ENCODE measurements at regions not wholly inside any gene's neighbourhood (a gene's known extent, or its start where the extent isn't known, plus 50 kb on each side); places are given as distances from the start of the nearest gene placed in this dataset.
"Not testable (repeated sequence)": the region's sequence is repeated elsewhere in the genome, so short reads cannot be mapped to it uniquely, and the experiment has no call there.

DNA sequence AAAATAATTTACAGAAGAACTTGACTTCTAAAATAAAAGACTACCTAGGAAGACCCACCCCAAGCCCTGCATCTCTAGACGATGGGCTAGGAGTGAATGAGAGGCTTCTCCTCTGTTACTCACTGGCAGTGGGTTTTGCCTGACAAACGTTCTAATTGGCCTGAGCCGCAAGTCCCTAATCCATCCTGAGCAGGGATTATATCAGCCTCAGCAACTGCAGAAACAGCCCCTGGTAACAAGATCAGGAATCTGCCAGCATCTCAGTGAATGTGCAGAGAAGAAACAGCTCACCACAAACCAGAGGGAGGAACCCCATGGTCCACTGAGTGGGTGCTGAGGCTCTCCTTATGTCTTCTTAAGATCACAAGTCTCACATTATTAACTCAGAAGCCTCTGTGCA is 240.6 kb downstream of the BRINP2 start:
- Histone ChIP-seq H3K27ac (no peak overlapping the region), H3K4me1 (no peaks in the 10 kb centered on the region), H3K36me3 (no peaks in the 10 kb centered on the region), H3K4me3 (no peak overlapping the region), H3K9me3 (no peaks in the 10 kb centered on the region), H3K27me3 (no peaks in the 10 kb centered on the region)
- no peak for DNase-seq (ENCODE audit: extremely low spot score in 2 of 2)
- intact Hi-C loops (cut with DNase I): no loop called here
- TF ChIP-seq POLR2AphosphoS5 (IDR thresholded peaks at IDR 0.05; ENCODE audit: insufficient read depth in 1 of 2, low read depth in 1 of 2) (no peak), POLR2A (IDR thresholded peaks at IDR 0.05) (no peak)
- TF ChIP-seq, protein P1, sequence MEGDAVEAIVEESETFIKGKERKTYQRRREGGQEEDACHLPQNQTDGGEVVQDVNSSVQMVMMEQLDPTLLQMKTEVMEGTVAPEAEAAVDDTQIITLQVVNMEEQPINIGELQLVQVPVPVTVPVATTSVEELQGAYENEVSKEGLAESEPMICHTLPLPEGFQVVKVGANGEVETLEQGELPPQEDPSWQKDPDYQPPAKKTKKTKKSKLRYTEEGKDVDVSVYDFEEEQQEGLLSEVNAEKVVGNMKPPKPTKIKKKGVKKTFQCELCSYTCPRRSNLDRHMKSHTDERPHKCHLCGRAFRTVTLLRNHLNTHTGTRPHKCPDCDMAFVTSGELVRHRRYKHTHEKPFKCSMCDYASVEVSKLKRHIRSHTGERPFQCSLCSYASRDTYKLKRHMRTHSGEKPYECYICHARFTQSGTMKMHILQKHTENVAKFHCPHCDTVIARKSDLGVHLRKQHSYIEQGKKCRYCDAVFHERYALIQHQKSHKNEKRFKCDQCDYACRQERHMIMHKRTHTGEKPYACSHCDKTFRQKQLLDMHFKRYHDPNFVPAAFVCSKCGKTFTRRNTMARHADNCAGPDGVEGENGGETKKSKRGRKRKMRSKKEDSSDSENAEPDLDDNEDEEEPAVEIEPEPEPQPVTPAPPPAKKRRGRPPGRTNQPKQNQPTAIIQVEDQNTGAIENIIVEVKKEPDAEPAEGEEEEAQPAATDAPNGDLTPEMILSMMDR (IDR thresholded peaks at IDR 0.05): no peak

DNA sequence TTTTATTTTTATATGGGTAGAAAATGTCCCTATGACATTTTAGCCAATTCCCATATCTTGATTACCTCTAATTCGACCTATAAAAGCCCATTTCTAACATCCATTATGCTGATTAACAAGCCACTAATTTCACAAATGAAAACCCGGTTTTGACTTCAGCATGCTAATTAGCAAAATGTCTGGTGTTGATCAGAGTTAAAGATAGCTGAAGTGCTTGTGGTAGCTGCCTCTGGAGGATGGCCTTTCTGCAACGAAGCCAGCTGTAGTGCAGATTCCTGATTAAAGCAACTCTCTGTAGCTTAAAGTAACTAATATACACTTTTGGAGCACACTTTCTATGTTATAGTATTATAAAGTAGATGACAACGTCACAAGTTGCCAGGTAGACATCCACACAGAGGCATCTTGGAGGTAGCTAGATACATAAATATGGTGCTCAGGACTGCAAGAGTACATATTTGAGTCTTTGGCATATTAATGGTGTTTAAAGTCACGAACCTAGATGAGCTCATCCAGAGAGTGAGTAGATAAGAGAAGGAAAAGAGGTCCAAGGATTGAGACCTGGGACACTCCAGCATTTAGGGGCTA is 239.5 kb downstream of the BRINP2 start:
- H3K4me1 ChIP-seq: no peaks in the 10 kb centered on the region
- H3K36me3 ChIP-seq: no peaks in the 10 kb centered on the region
- H3K27ac ChIP-seq: no peak overlapping the region
- H3K9me3 ChIP-seq: no peaks in the 10 kb centered on the region
- intact Hi-C loops (cut with DNase I): no loop called here
- H3K4me3 ChIP-seq: no peak overlapping the region
- H3K27me3 ChIP-seq: no peaks in the 10 kb centered on the region
- DNase-seq (ENCODE audit: extremely low spot score in 2 of 2): no peak
- TF ChIP-seq, protein P1 (IDR thresholded peaks at IDR 0.05): no peak
- TF ChIP-seq POLR2AphosphoS5 (IDR thresholded peaks at IDR 0.05; ENCODE audit: insufficient read depth in 1 of 2, low read depth in 1 of 2) (no peak), POLR2A (IDR thresholded peaks at IDR 0.05) (no peak)

DNA sequence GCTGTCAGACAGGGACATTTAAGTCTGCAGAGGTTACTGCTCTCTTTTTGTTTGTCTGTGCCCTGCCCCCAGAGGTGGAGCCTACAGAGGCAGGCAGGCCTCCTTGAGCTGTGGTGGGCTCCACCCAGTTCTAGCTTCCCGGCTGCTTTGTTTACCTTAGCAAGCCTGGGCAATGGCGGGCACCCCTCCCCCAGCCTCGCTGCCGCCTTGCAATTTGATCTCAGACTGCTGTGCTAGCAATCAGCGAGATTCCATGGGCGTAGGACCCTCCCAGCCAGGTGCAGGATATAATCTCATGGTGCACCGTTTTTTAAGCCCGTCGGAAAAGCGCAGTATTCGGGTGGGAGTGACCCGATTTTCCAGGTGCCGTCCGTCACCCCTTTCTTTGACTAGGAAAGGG is 235.6 kb downstream of the BRINP2 start:
- H3K9me3 ChIP-seq: not testable (repeated sequence)

DNA sequence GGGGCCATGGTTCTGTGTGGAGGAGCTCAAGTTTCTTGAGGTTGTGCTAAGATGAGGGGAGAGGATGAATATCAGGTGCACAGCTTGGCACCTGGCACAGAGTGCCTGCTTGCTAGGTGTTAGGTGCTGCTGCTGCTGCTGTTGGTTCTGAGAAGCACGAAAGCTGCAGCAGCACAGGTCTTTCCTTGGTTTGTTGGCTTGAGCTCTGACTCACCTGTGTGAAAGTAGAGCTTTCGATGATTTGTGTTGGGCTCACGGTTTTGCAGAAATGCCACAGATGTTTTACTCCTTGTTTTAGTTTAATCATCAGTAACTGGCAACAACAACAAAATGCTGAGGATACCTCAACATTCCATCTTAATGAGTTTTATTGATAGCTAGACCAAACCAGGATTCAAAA is 221.6 kb downstream of the BRINP2 start:
- TF ChIP-seq POLR2A (IDR thresholded peaks at IDR 0.05): no peak
- H3K4me3 ChIP-seq: no peak overlapping the region

More for the DNA sequence above, 235.6 kb downstream of the BRINP2 start:
- DNase-seq (ENCODE audit: extremely low spot score in 2 of 2); H3K36me3 ChIP-seq; intact Hi-C loops (cut with DNase I); H3K4me1 ChIP-seq; H3K27me3 ChIP-seq; H3K27ac ChIP-seq; H3K4me3 ChIP-seq: not testable (repeated sequence)

DNA sequence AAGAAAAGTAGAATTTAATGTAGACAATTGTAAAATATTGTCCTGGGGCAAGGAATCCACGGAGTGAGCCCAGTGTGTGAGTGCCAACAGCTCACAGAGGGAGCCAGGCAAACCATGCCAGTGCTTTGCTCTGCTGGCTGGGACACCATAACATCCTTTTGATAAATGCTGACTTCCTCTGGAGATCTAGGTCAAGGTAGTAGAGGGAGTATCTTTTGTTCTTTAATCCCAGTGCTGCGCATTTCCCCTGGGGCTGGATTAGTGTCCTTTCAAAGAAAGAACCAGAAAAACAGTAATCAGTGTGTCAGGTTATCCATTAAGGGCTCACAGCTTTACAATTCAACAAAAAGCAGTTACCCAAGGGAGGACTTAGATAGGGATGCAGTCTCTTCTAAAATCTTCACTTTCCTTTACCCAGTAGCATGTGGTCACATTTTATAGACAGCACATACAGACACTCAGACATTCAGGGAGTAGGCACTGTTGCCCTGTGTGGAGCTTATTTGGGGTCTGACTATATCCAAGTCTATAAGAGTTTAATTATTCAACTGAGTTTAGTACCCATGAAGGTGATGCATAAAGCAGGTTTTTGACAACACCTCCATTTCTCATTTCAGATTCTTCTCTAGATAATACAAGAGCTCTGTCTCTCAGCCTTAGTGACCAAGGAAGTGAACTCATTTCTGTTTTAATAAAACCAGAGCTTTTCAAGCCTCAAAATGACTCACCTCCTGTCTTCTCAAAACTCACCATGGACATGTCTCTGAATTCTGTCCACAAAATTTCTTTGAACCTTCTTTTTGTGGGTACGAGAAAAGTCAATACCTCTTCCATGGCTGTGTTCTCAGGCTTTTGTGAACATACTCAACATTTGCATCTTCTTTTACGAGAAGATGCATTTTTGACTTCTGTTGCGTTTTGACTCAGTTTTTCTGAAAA is 215.3 kb downstream of the BRINP2 start:
- TF ChIP-seq POLR2A (IDR thresholded peaks at IDR 0.05): no peak
- TF ChIP-seq, protein P1 (IDR thresholded peaks at IDR 0.05): no peak
- no peak for TF ChIP-seq POLR2AphosphoS5 (IDR thresholded peaks at IDR 0.05; ENCODE audit: insufficient read depth in 1 of 2, low read depth in 1 of 2)
- no peak overlapping the region for H3K27ac ChIP-seq
- H3K4me3 ChIP-seq: no peak overlapping the region
- DNase-seq (ENCODE audit: extremely low spot score in 2 of 2): no peak
- intact Hi-C loops (cut with DNase I): no loop called here
- no peaks in the 10 kb centered on the region for H3K9me3 ChIP-seq
- H3K27me3 ChIP-seq: no peaks in the 10 kb centered on the region
- H3K36me3 ChIP-seq: no peaks in the 10 kb centered on the region
- H3K4me1 ChIP-seq: no peaks in the 10 kb centered on the region

More for the DNA sequence above, 221.6 kb downstream of the BRINP2 start:
- intact Hi-C loops (cut with DNase I): no loop called here
- Histone ChIP-seq H3K9me3 (no peaks in the 10 kb centered on the region), H3K4me1 (no peaks in the 10 kb centered on the region), H3K36me3 (no peaks in the 10 kb centered on the region), H3K27ac (no peak overlapping the region), H3K27me3 (no peaks in the 10 kb centered on the region)
- no peak for DNase-seq (ENCODE audit: extremely low spot score in 2 of 2)

DNA sequence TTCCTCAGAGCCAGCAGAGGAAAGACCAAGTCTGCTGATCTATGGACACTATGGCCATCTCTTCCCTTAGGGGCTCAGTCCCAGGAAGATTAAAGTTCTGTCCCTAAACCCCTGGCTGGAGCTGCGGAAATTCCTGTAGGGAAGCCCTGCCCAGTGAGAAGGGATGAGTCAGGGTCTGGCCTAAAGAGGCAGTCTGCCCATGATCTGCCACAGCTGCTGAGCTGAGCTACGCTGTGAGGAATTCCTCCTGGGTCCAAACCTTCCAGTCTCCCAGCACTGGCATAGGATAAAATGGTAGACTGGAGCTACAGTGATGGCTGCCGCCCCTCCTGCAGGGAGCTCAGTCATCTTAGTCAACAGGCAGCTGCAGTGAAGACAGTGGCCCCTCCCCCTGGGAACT is 213.7 kb downstream of the BRINP2 start:
- intact Hi-C loops (cut with DNase I): no loop called here
- H3K36me3 ChIP-seq: no peaks in the 10 kb centered on the region
- no peaks in the 10 kb centered on the region for H3K4me1 ChIP-seq
- no peak overlapping the region for H3K4me3 ChIP-seq
- H3K9me3 ChIP-seq: no peaks in the 10 kb centered on the region
- H3K27ac ChIP-seq: no peak overlapping the region
- no peak for TF ChIP-seq POLR2A (IDR thresholded peaks at IDR 0.05)
- no peak for TF ChIP-seq POLR2AphosphoS5 (IDR thresholded peaks at IDR 0.05; ENCODE audit: insufficient read depth in 1 of 2, low read depth in 1 of 2)
- TF ChIP-seq, protein P1 (IDR thresholded peaks at IDR 0.05): no peak
- no peaks in the 10 kb centered on the region for H3K27me3 ChIP-seq
- DNase-seq (ENCODE audit: extremely low spot score in 2 of 2): no peak
